ENCODE measurements at regions not wholly inside any gene's neighbourhood (a gene's known extent, or its start where the extent isn't known, plus 50 kb on each side); places are given as distances from the start of the nearest gene placed in this dataset.

DNA sequence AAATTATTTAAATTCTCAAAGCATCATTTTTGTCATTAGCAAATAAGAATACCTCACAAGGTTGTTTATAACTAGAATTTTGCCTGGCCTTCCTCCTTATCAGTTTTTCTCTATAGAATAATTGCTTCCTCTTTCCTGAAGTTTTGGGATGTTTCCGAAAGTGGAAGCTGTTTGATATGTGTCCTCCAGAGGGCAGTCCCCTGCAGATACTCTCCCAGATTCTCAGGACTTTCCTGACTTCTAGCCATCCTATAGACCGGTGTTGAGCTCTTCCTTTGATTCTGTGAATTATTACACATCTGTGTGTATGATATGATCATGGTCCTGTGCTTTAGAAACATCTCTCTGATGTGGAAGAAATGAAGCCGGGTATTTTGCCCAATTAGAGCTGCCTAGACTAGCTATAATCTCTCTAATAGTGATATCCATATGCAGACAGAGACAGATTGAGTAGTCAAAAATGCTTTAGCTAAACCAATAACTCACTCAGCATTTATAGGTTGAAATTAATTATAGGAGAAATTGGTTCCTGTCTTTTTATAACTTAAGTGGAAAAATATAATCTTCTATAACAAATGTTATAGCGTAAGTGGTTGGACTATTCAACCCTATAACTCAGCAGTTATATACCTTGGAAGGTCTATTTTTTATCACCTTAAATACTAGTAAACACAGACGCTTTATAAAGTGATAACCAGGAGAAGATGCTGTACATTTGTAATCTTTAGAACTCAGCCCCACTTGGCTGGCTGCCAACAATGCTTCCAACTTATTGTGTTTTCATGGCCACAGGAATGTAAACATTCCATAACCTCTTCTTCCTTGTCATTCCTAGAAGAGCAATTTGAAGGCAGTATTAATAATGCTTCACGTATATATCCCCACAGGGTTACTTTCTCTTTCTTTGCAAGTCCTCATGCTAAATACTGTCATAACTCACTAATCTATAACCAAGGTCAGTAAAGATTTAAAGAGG, 201.0 kb upstream of the RXFP2 start:
- Histone ChIP-seq H3K9me3 (ENCODE audit: control insufficient read depth, low read length) (no peaks in the 10 kb centered on the region), H3K36me3 (ENCODE audit: control insufficient read depth, insufficient read depth, low read length) (no peaks in the 10 kb centered on the region), H3K27ac (peak overlapping the region; percentile 96), H3K9ac (no peak overlapping the region), H3K4me3 (ENCODE audit: low read depth, low read length) (no peak overlapping the region), H2AFZ (peak overlapping the region; percentile 51), H3K79me2 (no peaks in the 10 kb centered on the region), H3K27me3 (ENCODE audit: control insufficient read depth, insufficient read depth, low read length) (no peaks in the 10 kb centered on the region), H3K4me1 (peaks cover 46% of the 10 kb centered on the region), H3K4me2 (ENCODE audit: low read length) (no peak overlapping the region)
- TF ChIP-seq, protein P1, sequence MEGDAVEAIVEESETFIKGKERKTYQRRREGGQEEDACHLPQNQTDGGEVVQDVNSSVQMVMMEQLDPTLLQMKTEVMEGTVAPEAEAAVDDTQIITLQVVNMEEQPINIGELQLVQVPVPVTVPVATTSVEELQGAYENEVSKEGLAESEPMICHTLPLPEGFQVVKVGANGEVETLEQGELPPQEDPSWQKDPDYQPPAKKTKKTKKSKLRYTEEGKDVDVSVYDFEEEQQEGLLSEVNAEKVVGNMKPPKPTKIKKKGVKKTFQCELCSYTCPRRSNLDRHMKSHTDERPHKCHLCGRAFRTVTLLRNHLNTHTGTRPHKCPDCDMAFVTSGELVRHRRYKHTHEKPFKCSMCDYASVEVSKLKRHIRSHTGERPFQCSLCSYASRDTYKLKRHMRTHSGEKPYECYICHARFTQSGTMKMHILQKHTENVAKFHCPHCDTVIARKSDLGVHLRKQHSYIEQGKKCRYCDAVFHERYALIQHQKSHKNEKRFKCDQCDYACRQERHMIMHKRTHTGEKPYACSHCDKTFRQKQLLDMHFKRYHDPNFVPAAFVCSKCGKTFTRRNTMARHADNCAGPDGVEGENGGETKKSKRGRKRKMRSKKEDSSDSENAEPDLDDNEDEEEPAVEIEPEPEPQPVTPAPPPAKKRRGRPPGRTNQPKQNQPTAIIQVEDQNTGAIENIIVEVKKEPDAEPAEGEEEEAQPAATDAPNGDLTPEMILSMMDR (IDR thresholded peaks at IDR 0.05): peak; percentile 45

DNA sequence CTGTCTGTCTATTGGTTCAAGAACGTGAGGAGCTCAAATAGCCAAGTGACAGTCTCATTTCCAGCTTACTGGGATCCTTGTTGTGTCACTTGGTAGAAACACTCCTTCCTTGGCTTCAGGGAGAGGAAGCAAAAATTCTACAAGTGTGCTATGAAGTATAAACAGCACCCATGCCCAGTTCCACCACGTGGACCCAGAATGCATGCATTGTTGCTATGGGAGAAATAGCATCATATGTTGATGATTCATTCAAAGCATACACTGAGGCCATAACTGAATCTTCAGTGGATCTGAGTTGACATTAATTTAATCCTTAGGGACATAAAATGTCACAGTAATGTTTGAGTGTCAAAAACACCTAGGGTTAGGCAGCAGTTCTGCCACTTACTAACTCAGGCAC, 199.0 kb upstream of the RXFP2 start:
- H3K4me2 ChIP-seq (ENCODE audit: low read length): no peak overlapping the region

DNA sequence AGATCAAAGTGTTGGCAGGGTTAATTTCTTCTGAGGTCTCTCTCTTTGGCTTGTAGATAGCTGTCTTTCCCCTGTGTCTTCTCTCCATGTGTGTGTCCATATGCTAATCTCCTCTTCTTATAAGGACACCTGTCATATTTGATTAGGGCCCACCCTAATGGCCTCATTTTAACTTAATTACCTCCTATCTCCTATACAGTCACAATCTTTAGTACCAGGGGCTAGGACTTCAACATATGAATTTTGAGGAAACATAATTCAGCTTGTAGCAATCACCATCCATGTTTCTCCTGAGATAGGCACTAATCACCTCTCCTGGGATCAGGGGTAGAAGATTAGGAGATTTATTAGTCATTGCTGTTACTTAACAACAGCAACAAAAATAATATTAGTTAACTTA, 196.1 kb upstream of the RXFP2 start:
- no peaks in the 10 kb centered on the region for H3K27me3 ChIP-seq (ENCODE audit: control insufficient read depth, insufficient read depth, low read length)
- H3K4me3 ChIP-seq (ENCODE audit: low read depth, low read length): no peak overlapping the region
- no peaks in the 10 kb centered on the region for H3K9me3 ChIP-seq (ENCODE audit: control insufficient read depth, low read length)
- H3K79me2 ChIP-seq: no peaks in the 10 kb centered on the region
- no peak overlapping the region for H3K27ac ChIP-seq
- H3K36me3 ChIP-seq (ENCODE audit: control insufficient read depth, insufficient read depth, low read length): no peaks in the 10 kb centered on the region
- no peak overlapping the region for H3K9ac ChIP-seq
- H3K4me1 ChIP-seq: peaks cover 12% of the 10 kb centered on the region
- no peak overlapping the region for H2AFZ ChIP-seq
- TF ChIP-seq, protein P1 (IDR thresholded peaks at IDR 0.05): no peak
- H3K4me2 ChIP-seq (ENCODE audit: low read length): no peak overlapping the region

More for the DNA sequence above, 199.0 kb upstream of the RXFP2 start:
- TF ChIP-seq, protein P1 (IDR thresholded peaks at IDR 0.05): no peak
- Histone ChIP-seq H3K4me1 (peaks cover 30% of the 10 kb centered on the region), H2AFZ (peak overlapping the region; percentile 73), H3K4me3 (ENCODE audit: low read depth, low read length) (no peak overlapping the region), H3K27me3 (ENCODE audit: control insufficient read depth, insufficient read depth, low read length) (no peaks in the 10 kb centered on the region), H3K27ac (peak overlapping the region; percentile 96), H3K9me3 (ENCODE audit: control insufficient read depth, low read length) (no peaks in the 10 kb centered on the region), H3K79me2 (no peaks in the 10 kb centered on the region), H3K36me3 (ENCODE audit: control insufficient read depth, insufficient read depth, low read length) (no peaks in the 10 kb centered on the region), H3K9ac (no peak overlapping the region)

DNA sequence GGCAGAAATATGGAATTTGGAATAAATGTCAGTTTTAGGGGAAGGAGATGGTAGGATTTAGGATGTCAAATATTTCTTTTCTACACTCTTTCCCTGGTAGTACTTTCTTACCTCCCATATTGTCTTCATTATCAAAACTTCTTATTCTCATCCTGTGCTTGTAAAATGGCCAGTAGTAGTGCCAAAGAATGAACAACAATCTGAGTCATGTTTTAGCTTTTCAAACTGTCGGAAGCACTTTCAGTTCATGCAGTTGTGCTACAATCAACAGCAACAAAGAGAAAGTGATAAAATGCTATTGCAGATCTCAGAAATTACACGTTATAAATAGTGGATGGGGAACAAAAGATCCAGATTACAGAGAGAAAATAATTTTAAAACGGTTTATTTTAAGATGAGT, 193.7 kb upstream of the RXFP2 start:
- Histone ChIP-seq H3K4me3 (ENCODE audit: low read depth, low read length) (no peak overlapping the region), H3K27me3 (ENCODE audit: control insufficient read depth, insufficient read depth, low read length) (no peaks in the 10 kb centered on the region), H3K9me3 (ENCODE audit: control insufficient read depth, low read length) (no peaks in the 10 kb centered on the region), H3K36me3 (ENCODE audit: control insufficient read depth, insufficient read depth, low read length) (no peaks in the 10 kb centered on the region), H3K79me2 (no peaks in the 10 kb centered on the region), H3K4me1 (no peaks in the 10 kb centered on the region), H3K27ac (no peak overlapping the region), H2AFZ (peak overlapping the region; percentile 19), H3K9ac (no peak overlapping the region), H3K4me2 (ENCODE audit: low read length) (peak overlapping the region; percentile 7)
- TF ChIP-seq, protein P1 (IDR thresholded peaks at IDR 0.05): no peak

All from parathyroid adenoma (tissue), 2 donors.